ENCODE measurements at regions not wholly inside any gene's neighbourhood (a gene's known extent, or its start where the extent isn't known, plus 50 kb on each side); places are given as distances from the start of the nearest gene placed in this dataset.

- TF ChIP-seq CTCF (IDR thresholded peaks at IDR 0.05) (no peak), SIN3A (IDR thresholded peaks at IDR 0.05; ENCODE audit: borderline replicate concordance, insufficient read depth, low read depth, low read length) (no peak)
Observed at GRCh38 chr9:26779062-26779461, 113.5 kb downstream of the CAAP1 start.
